Loucy (cell line): ENCODE measurements at regions not wholly inside any gene's neighbourhood (a gene's known extent, or its start where the extent isn't known, plus 50 kb on each side); places are given as distances from the start of the nearest gene placed in this dataset.

ENCODE experiments used
- H2AFZ ChIP-seq: fragments of 200-600 bp; sonication (generic); 2 replicates; pipeline ENCODE4 v1.6.0; 2016; ENCODE audit warnings: antibody characterized with exemption, mild to moderate bottlenecking, low read length, moderate library complexity
- H3F3A ChIP-seq: fragments of 200-600 bp; 2 replicates; pipeline ENCODE4 v1.6.0; 2016; ENCODE audit warnings: antibody characterized with exemption, low read depth, mild to moderate bottlenecking
- H3K27me3 ChIP-seq: fragments of 200-600 bp; sonication (generic); 2 replicates; pipeline ENCODE4 v1.6.1; 2014; ENCODE audit warnings: low read length, mild to moderate bottlenecking; ENCODE audit not compliant: insufficient read depth, poor library complexity, severe bottlenecking
- H3K36me3 ChIP-seq: fragments of 200-600 bp; sonication (generic); 2 replicates; pipeline ENCODE4 v1.6.1; 2016; ENCODE audit warnings: low read length; ENCODE audit not compliant: insufficient read depth
- H3K4me1 ChIP-seq: fragments of 200-600 bp; sonication (generic); 2 replicates; pipeline ENCODE4 v1.5.1; 2014; ENCODE audit warnings: low read length, mild to moderate bottlenecking; ENCODE audit not compliant: insufficient read depth, poor library complexity, severe bottlenecking
- H3K4me2 ChIP-seq: fragments of 200-600 bp; sonication (generic); 2 replicates; pipeline ENCODE4 v1.6.0; 2014; ENCODE audit warnings: antibody characterized with exemption, low read length, low read depth, mild to moderate bottlenecking; ENCODE audit not compliant: poor library complexity, severe bottlenecking
- H3K4me3 ChIP-seq: fragments of 200-600 bp; sonication (generic); 2 replicates; pipeline ENCODE4 v1.5.1; 2014; ENCODE audit warnings: low read length, mild to moderate bottlenecking, mixed read lengths; ENCODE audit not compliant: poor library complexity, severe bottlenecking
- H3K79me2 ChIP-seq: fragments of 200-600 bp; sonication (generic); 2 replicates; pipeline ENCODE4 v1.6.1; 2014; ENCODE audit warnings: low read length; ENCODE audit not compliant: insufficient read depth
- H3K9ac ChIP-seq: fragments of 200-600 bp; sonication (generic); 2 replicates; pipeline ENCODE4 v1.6.0; 2014; ENCODE audit warnings: mild to moderate bottlenecking, low read depth, low read length, moderate library complexity; ENCODE audit not compliant: poor library complexity, severe bottlenecking
- H3K9me2 ChIP-seq: fragments of 200-600 bp; sonication (generic); replicated peaks from 2 replicates; pipeline ENCODE4 v1.6.1; 2016; ENCODE audit warnings: low read depth, low read length, mixed read lengths
- H3K9me3 ChIP-seq: fragments of 200-600 bp; sonication (generic); 2 replicates; pipeline ENCODE4 v1.6.1; 2014; ENCODE audit warnings: mild to moderate bottlenecking, antibody characterized with exemption, low read length, low read depth; ENCODE audit not compliant: insufficient read depth
- H4K20me1 ChIP-seq: fragments of 200-600 bp; sonication (generic); 2 replicates; pipeline ENCODE4 v1.6.0; 2014; ENCODE audit warnings: antibody characterized with exemption, low read length, mild to moderate bottlenecking; ENCODE audit not compliant: insufficient read depth, poor library complexity, severe bottlenecking
- EZH2phosphoT487 ChIP-seq: fragments of 200-600 bp; IDR thresholded peaks from 2 replicates; pipeline ENCODE4 v1.6.1; 2018; ENCODE audit warnings: antibody characterized with exemption, mild to moderate bottlenecking, moderate library complexity, borderline replicate concordance
- TF ChIP-seq, protein P1 (sequence below): fragments of 200-600 bp; sonication (generic); conservative IDR thresholded peaks from 2 replicates; pipeline ENCODE4 v1.5.1; 2014; ENCODE audit warnings: mild to moderate bottlenecking, antibody characterized with exemption, low read length

- no peak for TF ChIP-seq EZH2phosphoT487
- TF ChIP-seq, protein P1, sequence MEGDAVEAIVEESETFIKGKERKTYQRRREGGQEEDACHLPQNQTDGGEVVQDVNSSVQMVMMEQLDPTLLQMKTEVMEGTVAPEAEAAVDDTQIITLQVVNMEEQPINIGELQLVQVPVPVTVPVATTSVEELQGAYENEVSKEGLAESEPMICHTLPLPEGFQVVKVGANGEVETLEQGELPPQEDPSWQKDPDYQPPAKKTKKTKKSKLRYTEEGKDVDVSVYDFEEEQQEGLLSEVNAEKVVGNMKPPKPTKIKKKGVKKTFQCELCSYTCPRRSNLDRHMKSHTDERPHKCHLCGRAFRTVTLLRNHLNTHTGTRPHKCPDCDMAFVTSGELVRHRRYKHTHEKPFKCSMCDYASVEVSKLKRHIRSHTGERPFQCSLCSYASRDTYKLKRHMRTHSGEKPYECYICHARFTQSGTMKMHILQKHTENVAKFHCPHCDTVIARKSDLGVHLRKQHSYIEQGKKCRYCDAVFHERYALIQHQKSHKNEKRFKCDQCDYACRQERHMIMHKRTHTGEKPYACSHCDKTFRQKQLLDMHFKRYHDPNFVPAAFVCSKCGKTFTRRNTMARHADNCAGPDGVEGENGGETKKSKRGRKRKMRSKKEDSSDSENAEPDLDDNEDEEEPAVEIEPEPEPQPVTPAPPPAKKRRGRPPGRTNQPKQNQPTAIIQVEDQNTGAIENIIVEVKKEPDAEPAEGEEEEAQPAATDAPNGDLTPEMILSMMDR = no peak
- no peaks in the 10 kb centered on the region for H3K9me2 ChIP-seq
- no peak overlapping the region for H3K4me3 ChIP-seq
- no peak overlapping the region for H3K9ac ChIP-seq
- no peaks in the 10 kb centered on the region for H3K4me1 ChIP-seq
- no peak overlapping the region for H3K4me2 ChIP-seq
- H3F3A ChIP-seq = no peaks in the 10 kb centered on the region
- H4K20me1 ChIP-seq = no peaks in the 10 kb centered on the region
- H3K79me2 ChIP-seq = no peaks in the 10 kb centered on the region
- H3K36me3 ChIP-seq = no peaks in the 10 kb centered on the region
- no peak overlapping the region for H2AFZ ChIP-seq
- peaks cover 7% of the 10 kb centered on the region for H3K27me3 ChIP-seq
- no peaks in the 10 kb centered on the region; the same call in 1 of the 2 replicates for H3K9me3 ChIP-seq
Observed at GRCh38 chr11:130729193-130729592, 187.1 kb downstream of the SNX19 start.

- Histone ChIP-seq H3K27me3 (peaks cover 7% of the 10 kb centered on the region), H3K9me3 (no peaks in the 10 kb centered on the region; the same call in 1 of the 2 replicates), H4K20me1 (no peaks in the 10 kb centered on the region), H3K4me1 (no peaks in the 10 kb centered on the region), H3K4me3 (no peak overlapping the region), H3K4me2 (no peak overlapping the region), H3K9ac (no peak overlapping the region), H3K36me3 (no peaks in the 10 kb centered on the region), H3K79me2 (no peaks in the 10 kb centered on the region), H3K9me2 (no peaks in the 10 kb centered on the region), H2AFZ (no peak overlapping the region), H3F3A (no peaks in the 10 kb centered on the region)
- TF ChIP-seq EZH2phosphoT487 = no peak
- TF ChIP-seq, protein P1 = no peak
Observed at GRCh38 chr11:130729678-130730300, 186.5 kb downstream of the SNX19 start.

DNA sequence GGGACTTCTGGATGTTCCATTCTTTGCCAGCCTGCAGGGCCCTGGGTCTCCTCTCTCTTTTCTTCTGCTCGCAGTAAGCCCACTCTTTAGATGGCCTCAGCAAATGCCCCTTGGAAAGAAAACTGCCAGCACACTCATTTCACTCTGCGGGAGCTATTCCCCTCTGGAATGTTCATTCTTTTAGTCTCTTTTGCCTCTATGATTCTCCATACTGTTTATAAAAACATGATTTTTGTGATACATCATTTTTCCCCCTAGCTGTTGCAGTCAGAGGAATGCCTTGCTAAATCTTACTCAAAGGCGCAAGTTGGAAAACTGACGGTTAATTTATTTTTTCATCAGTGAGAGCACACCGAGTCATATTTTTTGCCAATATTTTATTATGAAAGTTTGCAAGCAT, 184.9 kb downstream of the SNX19 start:
- H3K9me3 ChIP-seq = no peaks in the 10 kb centered on the region; the same call in 1 of the 2 replicates
- H3F3A ChIP-seq = no peaks in the 10 kb centered on the region
- TF ChIP-seq EZH2phosphoT487 = no peak
- TF ChIP-seq, protein P1 = no peak
- no peaks in the 10 kb centered on the region for H3K4me1 ChIP-seq
- H4K20me1 ChIP-seq = no peaks in the 10 kb centered on the region
- H3K4me2 ChIP-seq = no peak overlapping the region
- H3K9me2 ChIP-seq = no peaks in the 10 kb centered on the region
- H3K27me3 ChIP-seq = peaks cover 7% of the 10 kb centered on the region
- H3K79me2 ChIP-seq = no peaks in the 10 kb centered on the region
- H2AFZ ChIP-seq = no peak overlapping the region
- H3K4me3 ChIP-seq = no peak overlapping the region
- no peaks in the 10 kb centered on the region for H3K36me3 ChIP-seq
- H3K9ac ChIP-seq = no peak overlapping the region
